Activated naive CD4-positive, alpha-beta T cell treated with anti-CD3 and anti-CD28 coated beads for 36 hours (primary cell): ENCODE measurements at regions not wholly inside any gene's neighbourhood (a gene's known extent, or its start where the extent isn't known, plus 50 kb on each side); places are given as distances from the start of the nearest gene placed in this dataset.
"Not testable (repeated sequence)": the region's sequence is repeated elsewhere in the genome, so short reads cannot be mapped to it uniquely, and the experiment has no call there.

Experiments
- CTCF ChIA-PET: fragments of 350-600 bp; sonication (Branson Sonifier 250); formaldehyde crosslinking; loops from one replicate; lab custom pipeline; 2021; ENCODE audit warnings: antibody characterized with exemption; lab: Charles Lee
- DNase-seq: peaks from one replicate; pipeline ENCODE4 v3.0.0-alpha.2; 2020
- H3K27ac Mint-ChIP-seq: one replicate; pipeline ENCODE4 v1.8.0; 2021; ENCODE audit warnings: mild to moderate bottlenecking, mixed read lengths
- H3K27me3 Mint-ChIP-seq: one replicate; pipeline ENCODE4 v1.8.0; 2021; ENCODE audit warnings: low read depth, mixed read lengths
- H3K36me3 Mint-ChIP-seq: one replicate; pipeline ENCODE4 v1.8.0; 2021; ENCODE audit warnings: low read depth, mixed read lengths
- H3K4me1 Mint-ChIP-seq: one replicate; pipeline ENCODE4 v1.8.0; 2021; ENCODE audit warnings: low read depth, mixed read lengths
- H3K4me3 Mint-ChIP-seq: one replicate; pipeline ENCODE4 v1.8.0; 2021; ENCODE audit warnings: mild to moderate bottlenecking, moderate library complexity, mixed read lengths
- H3K9me3 Mint-ChIP-seq: one replicate; pipeline ENCODE4 v1.8.0; 2021; ENCODE audit warnings: mixed read lengths
- intact Hi-C: fragments of 100-400 bp; cut with micrococcal nuclease; formaldehyde crosslinking; loops from one replicate; pipeline ENCODE4 v1.15.1; 2023

DNA sequence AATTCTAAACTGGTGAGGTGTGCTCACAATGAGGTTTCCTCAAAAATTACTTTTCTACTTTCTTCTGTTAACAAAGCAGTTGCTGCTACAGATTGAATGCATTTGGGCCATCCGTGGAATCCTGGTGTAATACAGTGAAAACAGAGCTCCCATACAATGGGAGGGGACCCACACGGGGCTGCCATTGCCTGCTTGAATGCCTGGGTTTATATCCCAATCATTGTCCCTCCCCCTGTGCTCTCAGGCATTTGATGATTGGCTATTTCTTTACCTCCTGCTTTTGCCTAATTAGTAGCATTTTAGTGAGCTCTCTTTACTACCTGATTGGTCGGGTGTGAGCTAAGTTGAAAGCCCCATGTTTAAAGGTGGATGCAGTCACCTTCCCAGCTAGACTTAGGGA lies 52.9 kb upstream of the CSF1 start:
- H3K36me3 Mint-ChIP-seq, H3K4me3 Mint-ChIP-seq, H3K27ac Mint-ChIP-seq, H3K27me3 Mint-ChIP-seq, H3K9me3 Mint-ChIP-seq, DNase-seq, H3K4me1 Mint-ChIP-seq, intact Hi-C loops: not testable (repeated sequence)
- CTCF ChIA-PET: interaction anchor here (1.0 kb wide), 1 partner anchor 10 kb away, joined by 3 read pairs; no protein-coding TSS in a partner anchor

DNA sequence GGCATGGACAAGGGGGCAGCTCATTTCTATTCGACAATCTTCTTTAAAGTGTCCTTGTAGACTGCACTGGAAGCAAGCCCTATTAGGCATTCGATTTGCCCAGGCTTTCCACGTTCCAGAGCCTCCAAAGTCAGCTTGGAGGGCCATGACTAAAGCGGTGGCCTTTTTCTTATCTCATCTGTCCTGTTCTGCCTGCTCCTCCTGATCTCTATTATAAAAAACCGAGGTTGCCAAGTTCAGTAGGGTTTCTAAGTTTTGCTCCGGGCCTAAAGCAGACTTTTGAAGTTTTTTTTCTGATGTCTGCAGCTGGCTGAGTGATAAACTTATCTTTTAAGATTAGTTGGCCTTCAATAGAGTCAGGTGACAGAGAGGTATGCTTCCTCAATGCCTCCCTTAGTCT lies 54.7 kb upstream of the CSF1 start:
- H3K36me3 Mint-ChIP-seq, DNase-seq, intact Hi-C loops, CTCF ChIA-PET, H3K27me3 Mint-ChIP-seq, H3K9me3 Mint-ChIP-seq, H3K4me1 Mint-ChIP-seq, H3K27ac Mint-ChIP-seq, H3K4me3 Mint-ChIP-seq: not testable (repeated sequence)

- H3K36me3 Mint-ChIP-seq, intact Hi-C loops, H3K4me3 Mint-ChIP-seq, CTCF ChIA-PET, H3K27me3 Mint-ChIP-seq, H3K9me3 Mint-ChIP-seq, H3K27ac Mint-ChIP-seq, DNase-seq: not testable (repeated sequence)
- H3K4me1 Mint-ChIP-seq: peaks cover 10% of the 10 kb centered on the region
Observed at GRCh38 chr1:109853972-109854371, 56.7 kb upstream of the CSF1 start.

- H3K27ac Mint-ChIP-seq, H3K36me3 Mint-ChIP-seq, DNase-seq, H3K9me3 Mint-ChIP-seq, H3K4me3 Mint-ChIP-seq, intact Hi-C loops, H3K27me3 Mint-ChIP-seq: not testable (repeated sequence)
- CTCF ChIA-PET: interaction anchor here (0.9 to 1.4 kb wide), 2 partner anchors 75 to 76 kb away, joined by 3 to 6 read pairs; no protein-coding TSS in a partner anchor
- peaks cover 10% of the 10 kb centered on the region for H3K4me1 Mint-ChIP-seq
Observed at GRCh38 chr1:109852221-109853015, 58.2 kb upstream of the CSF1 start.

- no peaks in the 10 kb centered on the region for H3K27me3 Mint-ChIP-seq
- no peak overlapping the region for H3K27ac Mint-ChIP-seq
- no peak for DNase-seq
- H3K4me1 Mint-ChIP-seq: peaks cover 10% of the 10 kb centered on the region
- no peaks in the 10 kb centered on the region for H3K9me3 Mint-ChIP-seq
- intact Hi-C loops: no loop called here
- H3K36me3 Mint-ChIP-seq: no peaks in the 10 kb centered on the region
- no peak overlapping the region for H3K4me3 Mint-ChIP-seq
- CTCF ChIA-PET: no interaction called here
Observed at GRCh38 chr1:109850827-109851226, 59.8 kb upstream of the CSF1 start.

GRCh38 chr1:109850194-109850593 lies 60.5 kb upstream of the CSF1 start:
- intact Hi-C loops: no loop called here
- DNase-seq: no peak
- Mint-ChIP-seq H3K36me3 (no peaks in the 10 kb centered on the region), H3K4me1 (peaks cover 10% of the 10 kb centered on the region), H3K4me3 (no peak overlapping the region), H3K9me3 (no peaks in the 10 kb centered on the region), H3K27ac (no peak overlapping the region), H3K27me3 (no peaks in the 10 kb centered on the region)
- CTCF ChIA-PET: no interaction called here

- Mint-ChIP-seq H3K4me1 (peaks cover 10% of the 10 kb centered on the region), H3K36me3 (no peaks in the 10 kb centered on the region), H3K27me3 (no peaks in the 10 kb centered on the region), H3K27ac (no peak overlapping the region), H3K9me3 (no peaks in the 10 kb centered on the region), H3K4me3 (no peak overlapping the region)
- intact Hi-C loops: no loop called here
- DNase-seq: no peak
- CTCF ChIA-PET: no interaction called here
Observed at GRCh38 chr1:109849655-109850054, 61.0 kb upstream of the CSF1 start.

- DNase-seq: no peak
- intact Hi-C loops: no loop called here
- Mint-ChIP-seq H3K4me1 (peaks cover 12% of the 10 kb centered on the region), H3K4me3 (no peak overlapping the region), H3K9me3 (no peaks in the 10 kb centered on the region), H3K36me3 (no peaks in the 10 kb centered on the region), H3K27ac (no peak overlapping the region), H3K27me3 (peaks cover 1% of the 10 kb centered on the region)
- CTCF ChIA-PET: no interaction called here
Observed at GRCh38 chr1:109847251-109847650, 63.4 kb upstream of the CSF1 start.

GRCh38 chr1:109846846-109847245 lies 63.8 kb upstream of the CSF1 start:
- Mint-ChIP-seq H3K4me1 (peaks cover 12% of the 10 kb centered on the region), H3K9me3 (no peaks in the 10 kb centered on the region), H3K4me3 (no peak overlapping the region), H3K27me3 (peaks cover 1% of the 10 kb centered on the region), H3K36me3 (no peaks in the 10 kb centered on the region), H3K27ac (no peak overlapping the region)
- no peak for DNase-seq
- CTCF ChIA-PET: no interaction called here
- intact Hi-C loops: no loop called here

DNA sequence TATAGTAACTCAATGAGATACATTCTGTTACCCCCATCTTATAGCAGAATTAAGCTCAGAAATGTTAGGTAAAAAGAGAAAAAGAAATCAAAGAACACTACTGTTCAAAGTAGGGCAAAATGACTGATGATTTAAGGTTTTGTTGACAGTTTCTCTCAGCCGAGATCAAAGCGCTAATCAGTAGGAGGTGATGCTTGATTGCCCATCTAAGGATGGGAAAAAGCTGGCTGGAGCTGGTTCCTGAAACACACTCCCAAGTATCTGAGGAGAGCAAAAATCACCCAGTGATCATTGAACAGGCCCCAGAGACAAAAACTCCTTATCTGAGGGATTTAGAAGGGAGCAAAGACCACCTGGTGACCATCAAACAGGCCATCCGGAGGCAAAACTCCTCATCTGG lies 64.5 kb upstream of the CSF1 start:
- H3K4me1 Mint-ChIP-seq: peaks cover 12% of the 10 kb centered on the region

DNA sequence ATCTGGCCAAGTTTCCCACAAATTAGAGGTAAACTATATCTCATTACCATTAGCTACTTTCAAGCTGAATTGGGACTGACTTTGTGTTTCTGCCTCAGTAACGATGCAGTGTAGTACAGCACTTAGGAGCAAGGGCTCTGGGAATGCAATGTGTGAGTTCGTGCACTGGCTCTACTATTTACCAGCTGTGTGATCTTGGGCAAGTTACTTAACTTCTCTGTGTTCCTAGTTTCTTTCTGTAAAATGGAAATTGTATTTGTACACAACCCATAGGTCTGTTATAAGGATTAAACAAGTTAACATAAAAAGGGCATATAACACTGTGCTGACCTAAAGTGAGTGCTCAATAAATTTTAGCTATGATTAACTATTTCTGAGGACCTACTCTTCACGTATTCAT lies 65.0 kb upstream of the CSF1 start:
- no peak overlapping the region for H3K27ac Mint-ChIP-seq

More for the DNA sequence above, 64.5 kb upstream of the CSF1 start:
- DNase-seq: no peak
- no peaks in the 10 kb centered on the region for H3K36me3 Mint-ChIP-seq
- no peak overlapping the region for H3K4me3 Mint-ChIP-seq
- CTCF ChIA-PET: interaction anchor here (0.7 to 1.9 kb wide), 2 partner anchors 55 to 138 kb away, joined by 3 to 5 read pairs; partner anchors contain the start of gene AHCYL1
- H3K27me3 Mint-ChIP-seq: peaks cover 1% of the 10 kb centered on the region
- no peak overlapping the region for H3K27ac Mint-ChIP-seq
- intact Hi-C loops: no loop called here
- H3K9me3 Mint-ChIP-seq: no peaks in the 10 kb centered on the region

DNA sequence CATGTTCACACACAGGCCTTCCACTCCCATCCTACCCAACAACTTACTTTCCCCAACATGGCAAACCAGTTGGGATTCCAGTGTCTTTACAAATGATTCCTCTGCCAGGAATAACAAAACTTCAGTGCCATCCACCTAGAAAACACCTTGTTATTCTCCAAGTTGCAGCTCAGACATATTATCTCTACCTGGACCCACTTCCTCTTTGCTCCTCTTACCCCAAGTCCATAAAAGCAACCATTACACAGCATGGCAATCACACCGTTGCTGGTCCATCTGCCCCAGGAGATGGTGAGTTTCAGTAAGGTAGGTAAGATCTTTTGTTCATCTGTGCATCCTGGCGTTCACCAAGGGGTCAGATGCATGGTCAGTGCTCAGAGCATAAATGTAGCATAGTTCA lies 66.0 kb upstream of the CSF1 start:
- peaks cover 1% of the 10 kb centered on the region for H3K27me3 Mint-ChIP-seq
- H3K27ac Mint-ChIP-seq: no peak overlapping the region
- peaks cover 1% of the 10 kb centered on the region for H3K4me1 Mint-ChIP-seq
- H3K4me3 Mint-ChIP-seq: no peak overlapping the region
- H3K9me3 Mint-ChIP-seq: no peaks in the 10 kb centered on the region
- intact Hi-C loops: no loop called here
- H3K36me3 Mint-ChIP-seq: no peaks in the 10 kb centered on the region
- CTCF ChIA-PET: interaction anchor here (1.9 kb wide), 1 partner anchor 140 kb away, joined by 5 read pairs; the partner anchor contains the start of gene AHCYL1
- no peak for DNase-seq

More for the DNA sequence above, 65.0 kb upstream of the CSF1 start:
- Mint-ChIP-seq H3K36me3 (no peaks in the 10 kb centered on the region), H3K9me3 (no peaks in the 10 kb centered on the region), H3K4me1 (peaks cover 7% of the 10 kb centered on the region), H3K27me3 (peaks cover 1% of the 10 kb centered on the region), H3K4me3 (no peak overlapping the region)
- CTCF ChIA-PET: interaction anchor here (0.7 to 1.9 kb wide), 2 partner anchors 55 to 139 kb away, joined by 3 to 5 read pairs; partner anchors contain the start of gene AHCYL1
- intact Hi-C loops: no loop called here
- no peak for DNase-seq

GRCh38 chr1:109840011-109840629 lies 70.5 kb upstream of the CSF1 start:
- no peak overlapping the region for H3K27ac Mint-ChIP-seq
- no peak for DNase-seq
- no peaks in the 10 kb centered on the region for H3K36me3 Mint-ChIP-seq
- CTCF ChIA-PET: no interaction called here
- intact Hi-C loops: no loop called here
- peaks cover 1% of the 10 kb centered on the region for H3K27me3 Mint-ChIP-seq
- H3K9me3 Mint-ChIP-seq: peaks cover 7% of the 10 kb centered on the region
- no peak overlapping the region for H3K4me3 Mint-ChIP-seq
- peaks cover 1% of the 10 kb centered on the region for H3K4me1 Mint-ChIP-seq
